ENCODE measurements at regions not wholly inside any gene's neighbourhood (a gene's known extent, or its start where the extent isn't known, plus 50 kb on each side); places are given as distances from the start of the nearest gene placed in this dataset.

GRCh38 chr5:54703133-54703532 lies 185.6 kb downstream of the SNX18 start:
- TF ChIP-seq POLR2AphosphoS5 (IDR thresholded peaks at IDR 0.05; ENCODE audit: low read depth) (no peak), REST (IDR thresholded peaks at IDR 0.05; ENCODE audit: unreplicated experiment) (no peak), EZH2 (IDR thresholded peaks at IDR 0.05; ENCODE audit: low read depth, unreplicated experiment) (no peak), ZNF114 (CRISPR knock-in tag; IDR thresholded peaks at IDR 0.05) (no peak), ETS1 (IDR thresholded peaks at IDR 0.05) (no peak), EZH2phosphoT487 (IDR thresholded peaks at IDR 0.05; ENCODE audit: unreplicated experiment) (no peak), NANOG (IDR thresholded peaks at IDR 0.05; ENCODE audit: borderline replicate concordance) (no peak), CREB1 (CRISPR knock-in tag; IDR thresholded peaks at IDR 0.05; ENCODE audit: low read depth) (no peak), STAT1 (IDR thresholded peaks at IDR 0.05; ENCODE audit: unreplicated experiment) (no peak), JUNB (IDR thresholded peaks at IDR 0.05; ENCODE audit: unreplicated experiment) (no peak), ZNF331 (CRISPR knock-in tag; IDR thresholded peaks at IDR 0.05; ENCODE audit: low read depth) (no peak)
- TF ChIP-seq, protein P1, sequence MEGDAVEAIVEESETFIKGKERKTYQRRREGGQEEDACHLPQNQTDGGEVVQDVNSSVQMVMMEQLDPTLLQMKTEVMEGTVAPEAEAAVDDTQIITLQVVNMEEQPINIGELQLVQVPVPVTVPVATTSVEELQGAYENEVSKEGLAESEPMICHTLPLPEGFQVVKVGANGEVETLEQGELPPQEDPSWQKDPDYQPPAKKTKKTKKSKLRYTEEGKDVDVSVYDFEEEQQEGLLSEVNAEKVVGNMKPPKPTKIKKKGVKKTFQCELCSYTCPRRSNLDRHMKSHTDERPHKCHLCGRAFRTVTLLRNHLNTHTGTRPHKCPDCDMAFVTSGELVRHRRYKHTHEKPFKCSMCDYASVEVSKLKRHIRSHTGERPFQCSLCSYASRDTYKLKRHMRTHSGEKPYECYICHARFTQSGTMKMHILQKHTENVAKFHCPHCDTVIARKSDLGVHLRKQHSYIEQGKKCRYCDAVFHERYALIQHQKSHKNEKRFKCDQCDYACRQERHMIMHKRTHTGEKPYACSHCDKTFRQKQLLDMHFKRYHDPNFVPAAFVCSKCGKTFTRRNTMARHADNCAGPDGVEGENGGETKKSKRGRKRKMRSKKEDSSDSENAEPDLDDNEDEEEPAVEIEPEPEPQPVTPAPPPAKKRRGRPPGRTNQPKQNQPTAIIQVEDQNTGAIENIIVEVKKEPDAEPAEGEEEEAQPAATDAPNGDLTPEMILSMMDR (conservative IDR thresholded peaks at IDR 0.05; ENCODE audit: low read depth in 2 of 2): no peak
- TF ChIP-seq, protein P2, sequence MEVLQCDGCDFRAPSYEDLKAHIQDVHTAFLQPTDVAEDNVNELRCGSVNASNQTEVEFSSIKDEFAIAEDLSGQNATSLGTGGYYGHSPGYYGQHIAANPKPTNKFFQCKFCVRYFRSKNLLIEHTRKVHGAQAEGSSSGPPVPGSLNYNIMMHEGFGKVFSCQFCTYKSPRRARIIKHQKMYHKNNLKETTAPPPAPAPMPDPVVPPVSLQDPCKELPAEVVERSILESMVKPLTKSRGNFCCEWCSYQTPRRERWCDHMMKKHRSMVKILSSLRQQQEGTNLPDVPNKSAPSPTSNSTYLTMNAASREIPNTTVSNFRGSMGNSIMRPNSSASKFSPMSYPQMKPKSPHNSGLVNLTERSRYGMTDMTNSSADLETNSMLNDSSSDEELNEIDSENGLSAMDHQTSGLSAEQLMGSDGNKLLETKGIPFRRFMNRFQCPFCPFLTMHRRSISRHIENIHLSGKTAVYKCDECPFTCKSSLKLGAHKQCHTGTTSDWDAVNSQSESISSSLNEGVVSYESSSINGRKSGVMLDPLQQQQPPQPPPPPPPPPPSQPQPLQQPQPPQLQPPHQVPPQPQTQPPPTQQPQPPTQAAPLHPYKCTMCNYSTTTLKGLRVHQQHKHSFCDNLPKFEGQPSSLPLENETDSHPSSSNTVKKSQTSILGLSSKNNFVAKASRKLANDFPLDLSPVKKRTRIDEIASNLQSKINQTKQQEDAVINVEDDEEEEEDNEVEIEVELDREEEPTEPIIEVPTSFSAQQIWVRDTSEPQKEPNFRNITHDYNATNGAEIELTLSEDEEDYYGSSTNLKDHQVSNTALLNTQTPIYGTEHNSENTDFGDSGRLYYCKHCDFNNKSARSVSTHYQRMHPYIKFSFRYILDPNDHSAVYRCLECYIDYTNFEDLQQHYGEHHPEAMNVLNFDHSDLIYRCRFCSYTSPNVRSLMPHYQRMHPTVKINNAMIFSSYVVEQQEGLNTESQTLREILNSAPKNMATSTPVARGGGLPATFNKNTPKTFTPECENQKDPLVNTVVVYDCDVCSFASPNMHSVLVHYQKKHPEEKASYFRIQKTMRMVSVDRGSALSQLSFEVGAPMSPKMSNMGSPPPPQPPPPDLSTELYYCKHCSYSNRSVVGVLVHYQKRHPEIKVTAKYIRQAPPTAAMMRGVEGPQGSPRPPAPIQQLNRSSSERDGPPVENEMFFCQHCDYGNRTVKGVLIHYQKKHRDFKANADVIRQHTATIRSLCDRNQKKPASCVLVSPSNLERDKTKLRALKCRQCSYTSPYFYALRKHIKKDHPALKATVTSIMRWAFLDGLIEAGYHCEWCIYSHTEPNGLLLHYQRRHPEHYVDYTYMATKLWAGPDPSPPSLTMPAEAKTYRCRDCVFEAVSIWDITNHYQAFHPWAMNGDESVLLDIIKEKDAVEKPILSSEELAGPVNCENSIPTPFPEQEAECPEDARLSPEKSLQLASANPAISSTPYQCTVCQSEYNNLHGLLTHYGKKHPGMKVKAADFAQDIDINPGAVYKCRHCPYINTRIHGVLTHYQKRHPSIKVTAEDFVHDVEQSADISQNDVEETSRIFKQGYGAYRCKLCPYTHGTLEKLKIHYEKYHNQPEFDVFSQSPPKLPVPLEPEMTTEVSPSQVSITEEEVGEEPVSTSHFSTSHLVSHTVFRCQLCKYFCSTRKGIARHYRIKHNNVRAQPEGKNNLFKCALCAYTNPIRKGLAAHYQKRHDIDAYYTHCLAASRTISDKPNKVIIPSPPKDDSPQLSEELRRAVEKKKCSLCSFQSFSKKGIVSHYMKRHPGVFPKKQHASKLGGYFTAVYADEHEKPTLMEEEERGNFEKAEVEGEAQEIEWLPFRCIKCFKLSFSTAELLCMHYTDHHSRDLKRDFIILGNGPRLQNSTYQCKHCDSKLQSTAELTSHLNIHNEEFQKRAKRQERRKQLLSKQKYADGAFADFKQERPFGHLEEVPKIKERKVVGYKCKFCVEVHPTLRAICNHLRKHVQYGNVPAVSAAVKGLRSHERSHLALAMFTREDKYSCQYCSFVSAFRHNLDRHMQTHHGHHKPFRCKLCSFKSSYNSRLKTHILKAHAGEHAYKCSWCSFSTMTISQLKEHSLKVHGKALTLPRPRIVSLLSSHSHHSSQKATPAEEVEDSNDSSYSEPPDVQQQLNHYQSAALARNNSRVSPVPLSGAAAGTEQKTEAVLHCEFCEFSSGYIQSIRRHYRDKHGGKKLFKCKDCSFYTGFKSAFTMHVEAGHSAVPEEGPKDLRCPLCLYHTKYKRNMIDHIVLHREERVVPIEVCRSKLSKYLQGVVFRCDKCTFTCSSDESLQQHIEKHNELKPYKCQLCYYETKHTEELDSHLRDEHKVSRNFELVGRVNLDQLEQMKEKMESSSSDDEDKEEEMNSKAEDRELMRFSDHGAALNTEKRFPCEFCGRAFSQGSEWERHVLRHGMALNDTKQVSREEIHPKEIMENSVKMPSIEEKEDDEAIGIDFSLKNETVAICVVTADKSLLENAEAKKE (CRISPR knock-in tag; IDR thresholded peaks at IDR 0.05): no peak

Data from GM23338 (cell line).